ENCODE measurements at regions not wholly inside any gene's neighbourhood (a gene's known extent, or its start where the extent isn't known, plus 50 kb on each side); places are given as distances from the start of the nearest gene placed in this dataset.

DNA sequence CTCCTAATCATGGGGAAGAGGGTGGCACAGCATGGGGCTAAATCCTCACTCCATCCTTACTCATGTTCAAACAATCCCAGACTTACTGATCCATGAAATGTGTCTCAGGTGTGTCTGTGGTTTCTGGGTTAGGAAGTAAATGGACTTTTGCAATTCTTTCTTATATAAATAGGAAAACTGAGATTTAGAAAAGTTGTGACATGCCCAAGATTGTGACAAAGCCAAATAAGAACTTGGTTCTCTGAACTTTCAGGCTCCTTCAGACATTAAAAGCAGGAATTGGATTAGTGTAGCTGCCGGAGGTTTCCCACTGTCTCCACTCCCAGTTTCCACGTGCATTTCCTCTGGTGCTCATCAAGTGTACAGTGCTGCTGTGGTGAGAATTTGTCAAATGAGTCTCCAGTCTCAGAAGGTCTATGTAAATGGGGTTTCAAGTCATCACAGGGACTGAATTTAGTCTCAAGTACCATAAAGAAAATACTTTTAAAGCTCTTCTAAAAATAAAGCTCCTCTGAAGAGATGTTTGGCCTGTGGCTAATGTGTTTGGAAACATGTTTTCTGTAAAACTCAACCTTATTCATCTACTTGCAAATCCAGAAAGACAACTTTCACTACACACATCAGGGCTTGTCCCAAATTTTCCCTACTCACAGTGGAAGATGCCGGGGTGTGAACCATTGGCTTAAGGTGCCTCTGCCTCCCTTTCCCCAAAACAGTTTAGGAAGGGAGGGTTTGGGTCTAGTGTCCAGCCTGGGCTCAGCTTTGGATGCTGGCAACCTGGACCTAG lies 115.2 kb downstream of the NGF start:
- TF ChIP-seq, protein P1, sequence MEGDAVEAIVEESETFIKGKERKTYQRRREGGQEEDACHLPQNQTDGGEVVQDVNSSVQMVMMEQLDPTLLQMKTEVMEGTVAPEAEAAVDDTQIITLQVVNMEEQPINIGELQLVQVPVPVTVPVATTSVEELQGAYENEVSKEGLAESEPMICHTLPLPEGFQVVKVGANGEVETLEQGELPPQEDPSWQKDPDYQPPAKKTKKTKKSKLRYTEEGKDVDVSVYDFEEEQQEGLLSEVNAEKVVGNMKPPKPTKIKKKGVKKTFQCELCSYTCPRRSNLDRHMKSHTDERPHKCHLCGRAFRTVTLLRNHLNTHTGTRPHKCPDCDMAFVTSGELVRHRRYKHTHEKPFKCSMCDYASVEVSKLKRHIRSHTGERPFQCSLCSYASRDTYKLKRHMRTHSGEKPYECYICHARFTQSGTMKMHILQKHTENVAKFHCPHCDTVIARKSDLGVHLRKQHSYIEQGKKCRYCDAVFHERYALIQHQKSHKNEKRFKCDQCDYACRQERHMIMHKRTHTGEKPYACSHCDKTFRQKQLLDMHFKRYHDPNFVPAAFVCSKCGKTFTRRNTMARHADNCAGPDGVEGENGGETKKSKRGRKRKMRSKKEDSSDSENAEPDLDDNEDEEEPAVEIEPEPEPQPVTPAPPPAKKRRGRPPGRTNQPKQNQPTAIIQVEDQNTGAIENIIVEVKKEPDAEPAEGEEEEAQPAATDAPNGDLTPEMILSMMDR (IDR thresholded peaks at IDR 0.05; ENCODE audit: low read depth, low read length) = no peak
- H3K4me3 ChIP-seq (ENCODE audit: low read depth, low read length) = no peak overlapping the region

DNA sequence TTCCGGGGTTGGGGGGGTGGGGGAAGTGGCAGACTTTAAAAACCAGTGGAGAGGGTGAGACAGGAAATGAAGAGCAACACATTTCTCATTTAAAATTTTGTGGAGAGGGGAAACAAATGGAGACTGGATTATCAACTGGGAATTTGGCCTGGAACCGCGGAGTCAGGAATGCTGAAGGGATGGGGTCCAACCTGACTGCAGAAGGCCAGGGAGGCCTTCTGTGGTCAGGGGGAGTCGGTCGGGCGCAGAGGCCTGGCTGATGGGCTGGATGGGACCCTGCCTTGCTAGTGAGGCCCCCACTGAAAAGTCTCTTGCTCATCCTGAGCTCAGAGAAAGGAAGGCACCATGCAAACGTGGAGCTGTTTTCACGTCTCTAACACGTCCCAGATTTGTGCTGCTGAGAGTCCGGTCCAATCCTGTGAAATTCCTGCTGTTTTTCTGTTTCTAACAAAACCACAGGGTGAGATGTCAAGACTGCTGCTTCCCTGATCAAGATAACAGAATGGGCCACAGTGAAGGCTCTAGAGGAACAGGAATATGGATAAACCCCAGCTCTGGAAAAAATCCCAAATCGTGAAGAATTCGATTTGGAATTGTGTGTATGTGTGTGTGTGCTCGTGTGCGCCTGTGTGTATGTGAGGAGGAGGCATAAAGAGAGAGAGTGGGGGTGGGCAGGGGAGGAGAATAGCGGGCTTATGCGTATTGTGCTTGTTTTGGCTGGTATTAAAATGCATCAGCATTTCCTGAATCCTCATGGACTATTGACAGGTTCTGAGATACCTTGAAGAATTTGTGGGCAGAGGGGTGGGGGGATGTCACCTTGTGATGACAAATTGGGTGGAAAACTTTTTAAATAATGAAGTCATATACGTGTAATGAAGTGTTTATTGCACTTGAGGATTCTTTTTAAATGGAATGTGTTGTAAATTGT lies 117.4 kb downstream of the NGF start:
- TF ChIP-seq, protein P1 (IDR thresholded peaks at IDR 0.05; ENCODE audit: low read depth, low read length) = no peak
- no peak overlapping the region for H3K4me3 ChIP-seq (ENCODE audit: low read depth, low read length)

DNA sequence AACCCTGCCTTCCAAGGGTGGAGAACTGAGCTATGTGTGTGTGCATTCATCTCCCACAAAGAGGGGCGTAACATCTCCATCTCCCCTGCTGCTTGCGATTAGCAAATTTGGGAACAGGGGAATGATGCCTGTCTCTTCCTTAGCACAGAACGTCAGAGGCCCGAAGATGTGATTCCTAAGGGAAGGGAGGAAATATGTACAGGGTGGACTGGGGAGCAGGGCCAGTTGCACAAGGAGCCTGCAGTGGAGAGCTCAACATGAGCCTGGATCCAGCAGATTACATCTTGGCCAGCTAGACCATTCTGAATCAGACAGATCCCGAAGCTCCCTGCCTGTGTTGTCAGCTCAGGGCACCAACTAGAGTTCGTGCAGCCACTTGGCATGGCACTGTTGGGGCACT lies 118.1 kb downstream of the NGF start:
- no peak overlapping the region for H3K4me3 ChIP-seq (ENCODE audit: low read depth, low read length)
- TF ChIP-seq, protein P1 (IDR thresholded peaks at IDR 0.05; ENCODE audit: low read depth, low read length) = no peak

DNA sequence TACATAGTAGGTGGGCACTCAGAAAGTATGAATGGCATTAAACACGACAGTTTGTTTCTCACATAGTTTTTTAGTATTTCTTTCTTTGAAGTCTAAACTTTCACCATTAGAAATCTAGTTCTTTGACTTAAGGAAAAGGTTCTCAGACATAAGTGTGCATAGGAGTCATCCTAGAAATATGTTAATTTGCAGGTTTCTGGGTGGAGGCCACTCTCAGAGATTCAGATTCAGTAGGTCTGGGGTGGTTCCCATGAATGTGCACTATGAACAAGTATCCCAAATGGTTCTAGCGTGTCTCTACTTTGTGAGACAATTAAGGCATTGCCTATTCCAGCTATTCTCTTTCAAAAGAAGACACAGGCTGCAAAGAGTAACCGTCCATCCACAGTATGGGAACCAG lies 119.3 kb downstream of the NGF start:
- H3K4me3 ChIP-seq (ENCODE audit: low read depth, low read length) = no peak overlapping the region
- TF ChIP-seq, protein P1 (IDR thresholded peaks at IDR 0.05; ENCODE audit: low read depth, low read length) = no peak

DNA sequence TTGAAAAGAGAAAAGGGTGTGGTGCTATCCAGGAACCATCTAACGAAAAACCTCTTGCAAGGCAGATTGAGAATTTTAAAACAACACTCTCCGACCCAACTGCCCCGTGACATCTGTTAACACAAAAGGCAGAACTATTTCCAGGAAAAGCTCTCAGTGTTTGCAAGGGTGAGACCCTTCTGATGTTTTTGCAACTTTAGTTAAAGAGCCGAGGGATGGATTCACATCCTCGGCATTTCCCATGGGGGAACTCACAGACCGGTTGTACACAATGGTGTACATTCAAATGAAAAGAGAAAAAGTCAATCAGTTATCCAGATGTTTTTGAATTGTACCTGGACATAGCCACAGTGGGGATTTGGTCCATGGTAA lies 120.0 kb downstream of the NGF start:
- no peak overlapping the region for H3K4me3 ChIP-seq (ENCODE audit: low read depth, low read length)
- TF ChIP-seq, protein P1 (IDR thresholded peaks at IDR 0.05; ENCODE audit: low read depth, low read length) = no peak

DNA sequence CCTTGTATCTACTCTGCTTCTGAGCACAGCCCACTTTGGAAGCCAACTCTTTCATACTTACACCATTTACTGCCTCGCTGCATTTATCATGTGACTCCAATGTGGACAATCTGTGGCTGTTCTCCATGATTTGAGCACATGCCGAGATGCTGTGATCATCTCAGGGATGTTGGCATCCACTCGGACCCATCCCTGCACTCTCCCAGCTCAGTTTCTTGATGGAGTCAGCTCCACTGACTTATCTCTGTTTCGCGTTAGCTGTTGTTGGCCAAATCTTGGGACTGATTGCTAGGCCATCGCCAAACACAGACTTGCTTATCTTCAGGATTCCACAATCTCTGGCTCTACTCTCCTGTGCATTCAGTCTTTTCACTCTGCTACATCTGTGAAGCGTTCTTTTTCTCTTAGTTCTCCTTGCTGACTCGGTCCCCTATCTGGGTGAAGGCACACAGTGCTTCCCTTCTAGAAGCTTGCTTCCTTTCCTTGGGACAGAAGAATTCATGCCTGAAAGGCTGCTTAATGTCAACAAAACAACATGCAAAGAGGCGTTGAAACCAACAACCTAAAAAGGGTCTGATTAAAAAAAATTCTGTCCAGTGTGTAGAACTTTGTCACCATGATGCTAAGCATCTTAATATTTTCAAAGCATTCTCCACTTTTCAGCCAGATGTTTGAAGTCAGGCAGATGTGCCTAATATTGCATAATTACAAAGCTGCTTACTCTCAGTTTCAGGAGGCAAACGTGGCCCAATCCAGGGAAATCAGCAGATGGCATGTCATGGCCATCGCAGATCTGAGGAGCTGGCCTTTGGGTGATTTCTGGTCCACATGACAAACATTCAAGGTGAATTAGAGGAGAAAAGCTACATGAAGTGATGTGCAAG lies 120.7 kb downstream of the NGF start:
- H3K4me3 ChIP-seq (ENCODE audit: low read depth, low read length) = no peak overlapping the region
- TF ChIP-seq, protein P1 (IDR thresholded peaks at IDR 0.05; ENCODE audit: low read depth, low read length) = no peak
